Tibial nerve (tissue), 4 donors: ENCODE measurements at regions not wholly inside any gene's neighbourhood (a gene's known extent, or its start where the extent isn't known, plus 50 kb on each side); places are given as distances from the start of the nearest gene placed in this dataset.

ENCODE experiments used
- CTCF ChIP-seq, 5 experiments: fragments of 200-600 bp in 3 of 5; fragments of 450-650 bp in 2 of 5; sonication (generic) in 3 of 5; IDR thresholded peaks; one replicate each; pipeline ENCODE4 v1.5.1; 2016 to 2019; ENCODE audit warnings: antibody characterized with exemption in 5 of 5, mild to moderate bottlenecking in 3 of 5, moderate library complexity in 2 of 5
- EP300 ChIP-seq, 2 donors: sonication (generic); formaldehyde crosslinking; IDR thresholded peaks; one replicate each; pipeline ENCODE4 v1.6.1; 2017; ENCODE audit warnings: antibody characterized with exemption in 2 of 2, mild to moderate bottlenecking in 1 of 2
- POLR2A ChIP-seq, 2 donors: fragments of 450-650 bp; IDR thresholded peaks; one replicate each; pipeline ENCODE4 v1.6.1; 2017; ENCODE audit warnings: antibody characterized with exemption in 2 of 2, mild to moderate bottlenecking in 2 of 2, moderate library complexity in 2 of 2

GRCh38 chr11:11148596-11148995 is 204.5 kb downstream of the CSNK2A3 start:
- TF ChIP-seq CTCF (IDR thresholded peaks at IDR 0.05) (no peak), POLR2A (IDR thresholded peaks at IDR 0.05) (no peak), EP300 (IDR thresholded peaks at IDR 0.05) (no peak)
